Uterus (tissue), 2 donors: ENCODE measurements at regions not wholly inside any gene's neighbourhood (a gene's known extent, or its start where the extent isn't known, plus 50 kb on each side); places are given as distances from the start of the nearest gene placed in this dataset.

Experiments
- POLR2A ChIP-seq, 2 donors: fragments of 450-650 bp; IDR thresholded peaks; one replicate each; pipeline ENCODE4 v1.6.1; 2016; ENCODE audit warnings: antibody characterized with exemption in 2 of 2, mild to moderate bottlenecking in 1 of 2, moderate library complexity in 1 of 2
- TF ChIP-seq, protein P1 (sequence below), 4 experiments: fragments of 200-600 bp in 2 of 4; fragments of 450-650 bp in 2 of 4; sonication (generic) in 2 of 4; IDR thresholded peaks; one replicate each; pipeline ENCODE4 v1.5.1; 2016 to 2019; ENCODE audit warnings: antibody characterized with exemption in 4 of 4, mild to moderate bottlenecking in 2 of 4, moderate library complexity in 1 of 4

DNA sequence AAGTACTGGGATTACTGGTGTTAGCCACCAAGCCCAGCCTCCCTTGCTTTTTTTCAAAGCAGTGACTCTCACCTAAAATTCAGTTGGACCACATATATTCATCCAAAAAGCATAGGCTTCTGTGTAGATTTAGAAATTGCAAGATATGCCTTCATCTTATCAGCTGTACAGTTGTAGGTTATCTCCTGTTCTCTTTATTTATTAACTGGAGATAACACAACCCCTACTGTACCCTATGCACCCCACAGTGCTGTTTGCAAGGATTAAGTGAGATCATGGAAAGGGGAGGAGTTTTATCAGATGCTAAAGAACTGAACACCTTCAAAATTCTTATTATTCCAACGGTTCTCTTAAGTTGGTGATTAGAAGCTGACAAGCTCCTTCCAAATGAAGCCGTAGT is 164.4 kb upstream of the JARID2 start:
- TF ChIP-seq, protein P1, sequence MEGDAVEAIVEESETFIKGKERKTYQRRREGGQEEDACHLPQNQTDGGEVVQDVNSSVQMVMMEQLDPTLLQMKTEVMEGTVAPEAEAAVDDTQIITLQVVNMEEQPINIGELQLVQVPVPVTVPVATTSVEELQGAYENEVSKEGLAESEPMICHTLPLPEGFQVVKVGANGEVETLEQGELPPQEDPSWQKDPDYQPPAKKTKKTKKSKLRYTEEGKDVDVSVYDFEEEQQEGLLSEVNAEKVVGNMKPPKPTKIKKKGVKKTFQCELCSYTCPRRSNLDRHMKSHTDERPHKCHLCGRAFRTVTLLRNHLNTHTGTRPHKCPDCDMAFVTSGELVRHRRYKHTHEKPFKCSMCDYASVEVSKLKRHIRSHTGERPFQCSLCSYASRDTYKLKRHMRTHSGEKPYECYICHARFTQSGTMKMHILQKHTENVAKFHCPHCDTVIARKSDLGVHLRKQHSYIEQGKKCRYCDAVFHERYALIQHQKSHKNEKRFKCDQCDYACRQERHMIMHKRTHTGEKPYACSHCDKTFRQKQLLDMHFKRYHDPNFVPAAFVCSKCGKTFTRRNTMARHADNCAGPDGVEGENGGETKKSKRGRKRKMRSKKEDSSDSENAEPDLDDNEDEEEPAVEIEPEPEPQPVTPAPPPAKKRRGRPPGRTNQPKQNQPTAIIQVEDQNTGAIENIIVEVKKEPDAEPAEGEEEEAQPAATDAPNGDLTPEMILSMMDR (IDR thresholded peaks at IDR 0.05), result no peak
- no peak for TF ChIP-seq POLR2A (IDR thresholded peaks at IDR 0.05)
